ENCODE measurements at regions not wholly inside any gene's neighbourhood (a gene's known extent, or its start where the extent isn't known, plus 50 kb on each side); places are given as distances from the start of the nearest gene placed in this dataset.

GRCh38 chr2:109719871-109720270 is 74.2 kb upstream of the RGPD5 start:
- H3K27ac ChIP-seq = no peak overlapping the region
- no peaks in the 10 kb centered on the region for H3K4me1 ChIP-seq
- ATAC-seq = no peak
- WGBS, 4 donors = 91 to 93% (median 92%) methylated on average over 6 of the region's 6 CpGs
- intact Hi-C loops (cut with DNase I) = loop anchor here in 7 of 10 donors (5.0 to 10.0 kb wide), 2 partner anchors 173 to 175 kb away; no protein-coding TSS in a partner anchor
- DNase-seq = no peak
- peaks cover 0 to 5% (median 0%) of the 10 kb centered on the region in 12 donors for H3K9me3 ChIP-seq
- H3K27me3 ChIP-seq = no peaks in the 10 kb centered on the region
- no peak overlapping the region for H3K4me3 ChIP-seq
- TF ChIP-seq POLR2A (IDR thresholded peaks at IDR 0.05) = no peak
- TF ChIP-seq, protein P1, sequence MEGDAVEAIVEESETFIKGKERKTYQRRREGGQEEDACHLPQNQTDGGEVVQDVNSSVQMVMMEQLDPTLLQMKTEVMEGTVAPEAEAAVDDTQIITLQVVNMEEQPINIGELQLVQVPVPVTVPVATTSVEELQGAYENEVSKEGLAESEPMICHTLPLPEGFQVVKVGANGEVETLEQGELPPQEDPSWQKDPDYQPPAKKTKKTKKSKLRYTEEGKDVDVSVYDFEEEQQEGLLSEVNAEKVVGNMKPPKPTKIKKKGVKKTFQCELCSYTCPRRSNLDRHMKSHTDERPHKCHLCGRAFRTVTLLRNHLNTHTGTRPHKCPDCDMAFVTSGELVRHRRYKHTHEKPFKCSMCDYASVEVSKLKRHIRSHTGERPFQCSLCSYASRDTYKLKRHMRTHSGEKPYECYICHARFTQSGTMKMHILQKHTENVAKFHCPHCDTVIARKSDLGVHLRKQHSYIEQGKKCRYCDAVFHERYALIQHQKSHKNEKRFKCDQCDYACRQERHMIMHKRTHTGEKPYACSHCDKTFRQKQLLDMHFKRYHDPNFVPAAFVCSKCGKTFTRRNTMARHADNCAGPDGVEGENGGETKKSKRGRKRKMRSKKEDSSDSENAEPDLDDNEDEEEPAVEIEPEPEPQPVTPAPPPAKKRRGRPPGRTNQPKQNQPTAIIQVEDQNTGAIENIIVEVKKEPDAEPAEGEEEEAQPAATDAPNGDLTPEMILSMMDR (IDR thresholded peaks at IDR 0.05) = no peak
- H3K36me3 ChIP-seq = no peaks in the 10 kb centered on the region

DNA sequence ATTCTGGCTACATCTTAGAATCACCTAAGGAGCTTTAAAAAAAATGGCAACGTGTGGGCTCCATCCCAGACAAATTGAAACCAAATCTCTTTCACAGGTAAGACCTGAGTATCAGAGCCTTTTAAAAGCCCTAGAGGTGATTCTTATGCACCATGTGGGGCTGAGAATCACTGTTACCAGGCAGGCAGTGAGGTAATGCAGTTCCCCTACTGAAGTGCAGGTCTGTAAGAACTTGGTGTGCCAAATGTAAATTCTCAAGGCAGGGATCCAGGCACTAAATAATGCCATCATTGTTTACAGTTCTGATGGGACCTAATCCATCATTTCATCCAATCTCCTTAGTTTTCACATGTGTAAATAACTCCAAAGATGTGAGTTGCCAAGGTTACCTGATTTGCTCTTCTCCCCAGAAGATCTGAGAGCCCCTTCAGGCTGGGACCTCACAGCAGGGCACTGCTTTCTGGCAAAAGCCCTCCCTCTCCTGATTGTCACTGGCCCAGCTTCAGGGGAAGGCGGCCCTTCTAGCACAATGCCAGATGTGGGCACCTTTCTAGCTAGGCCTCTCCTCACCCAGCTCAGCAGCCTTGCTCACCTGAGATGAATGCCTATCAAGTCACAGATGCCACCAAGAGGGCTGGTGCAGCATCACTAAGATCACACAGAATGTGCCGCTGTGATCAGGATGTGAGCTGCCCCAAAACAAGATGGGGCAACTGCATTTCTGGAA is 73.6 kb upstream of the RGPD5 start:
- Histone ChIP-seq H3K4me3 (no peak overlapping the region), H3K27ac (peak overlapping the region in 1 of 12 donors; percentile 11), H3K4me1 (no peaks in the 10 kb centered on the region), H3K36me3 (no peaks in the 10 kb centered on the region), H3K9me3 (peaks cover 0 to 5% (median 0%) of the 10 kb centered on the region in 12 donors), H3K27me3 (no peaks in the 10 kb centered on the region)
- no peak for ATAC-seq
- DNase-seq = no peak
- intact Hi-C loops (cut with DNase I) = no loop called here
- TF ChIP-seq, protein P1 (IDR thresholded peaks at IDR 0.05) = no peak
- TF ChIP-seq POLR2A (IDR thresholded peaks at IDR 0.05) = no peak
- WGBS, 4 donors = 86 to 92% (median 90%) methylated on average over 3 of the region's 3 CpGs

DNA sequence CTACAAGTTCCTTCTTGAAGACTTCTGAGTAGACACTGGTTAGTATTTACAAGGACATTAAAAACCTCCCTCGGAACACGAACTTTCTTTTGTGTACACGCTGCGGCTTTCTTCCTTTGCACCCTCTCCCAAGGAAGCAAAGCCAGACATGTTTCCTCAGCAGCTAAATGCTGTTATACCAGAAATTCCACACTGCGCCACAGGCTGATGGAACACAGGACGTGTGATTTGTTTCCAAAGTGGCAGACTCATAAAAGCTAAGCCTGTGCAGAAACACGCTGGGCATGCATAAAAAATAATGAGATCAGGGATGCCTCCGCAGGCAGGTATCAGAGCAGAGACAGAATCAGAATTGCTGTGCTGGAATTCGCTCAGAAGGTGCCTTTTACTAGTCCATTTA is 73.0 kb upstream of the RGPD5 start:
- ATAC-seq (no peak), DNase-seq (no peak)
- Histone ChIP-seq H3K36me3 (no peaks in the 10 kb centered on the region), H3K4me1 (no peaks in the 10 kb centered on the region), H3K4me3 (no peak overlapping the region), H3K9me3 (peaks cover 0 to 5% (median 0%) of the 10 kb centered on the region in 12 donors), H3K27ac (peak overlapping the region in 1 of 12 donors; percentile 11), H3K27me3 (no peaks in the 10 kb centered on the region)
- intact Hi-C loops (cut with DNase I) = no loop called here
- 92 to 95% (median 94%) methylated on average over 9 of the region's 9 CpGs for WGBS, 4 donors
- no peak for TF ChIP-seq POLR2A (IDR thresholded peaks at IDR 0.05)
- TF ChIP-seq, protein P1 (IDR thresholded peaks at IDR 0.05) = no peak

DNA sequence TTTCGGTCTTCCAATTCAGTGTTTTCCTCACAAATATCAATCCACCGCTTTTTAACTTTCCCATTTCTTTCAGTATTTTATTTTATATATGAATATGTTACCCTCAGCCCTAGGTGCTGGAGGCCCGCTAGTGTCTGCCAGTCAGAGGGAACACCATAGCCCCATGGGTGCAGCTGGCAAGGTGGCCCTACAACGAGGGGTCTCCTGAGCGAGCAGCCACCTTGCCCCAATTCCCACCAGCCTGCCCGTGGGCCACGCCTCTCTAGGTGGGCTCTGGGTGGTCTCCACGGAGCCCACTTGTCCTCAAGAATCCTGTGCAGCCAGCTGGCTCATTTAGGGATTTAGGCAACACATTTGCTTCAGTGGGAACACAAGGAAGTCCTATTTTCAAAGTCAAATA is 72.5 kb upstream of the RGPD5 start:
- ATAC-seq (no peak), DNase-seq (no peak)
- 82 to 85% (median 83%) methylated on average over 8 of the region's 8 CpGs for WGBS, 4 donors
- no peaks in the 10 kb centered on the region for H3K36me3 ChIP-seq
- H3K4me3 ChIP-seq = no peak overlapping the region
- intact Hi-C loops (cut with DNase I) = no loop called here
- TF ChIP-seq, protein P1 (IDR thresholded peaks at IDR 0.05) = no peak
- H3K27ac ChIP-seq = no peak overlapping the region
- H3K27me3 ChIP-seq = no peaks in the 10 kb centered on the region
- no peaks in the 10 kb centered on the region for H3K4me1 ChIP-seq
- H3K9me3 ChIP-seq = peaks cover 0 to 5% (median 0%) of the 10 kb centered on the region in 12 donors
